C1 segment of cervical spinal cord (tissue), 14 donors: ENCODE measurements at regions not wholly inside any gene's neighbourhood (a gene's known extent, or its start where the extent isn't known, plus 50 kb on each side); places are given as distances from the start of the nearest gene placed in this dataset.
"Not testable (repeated sequence)": the region's sequence is repeated elsewhere in the genome, so short reads cannot be mapped to it uniquely, and the experiment has no call there.

Experiments used
- DNase-seq, 14 donors: peaks; one replicate each; lab custom pipeline; 2025; lab: John Stamatoyannopoulos, UW

DNA sequence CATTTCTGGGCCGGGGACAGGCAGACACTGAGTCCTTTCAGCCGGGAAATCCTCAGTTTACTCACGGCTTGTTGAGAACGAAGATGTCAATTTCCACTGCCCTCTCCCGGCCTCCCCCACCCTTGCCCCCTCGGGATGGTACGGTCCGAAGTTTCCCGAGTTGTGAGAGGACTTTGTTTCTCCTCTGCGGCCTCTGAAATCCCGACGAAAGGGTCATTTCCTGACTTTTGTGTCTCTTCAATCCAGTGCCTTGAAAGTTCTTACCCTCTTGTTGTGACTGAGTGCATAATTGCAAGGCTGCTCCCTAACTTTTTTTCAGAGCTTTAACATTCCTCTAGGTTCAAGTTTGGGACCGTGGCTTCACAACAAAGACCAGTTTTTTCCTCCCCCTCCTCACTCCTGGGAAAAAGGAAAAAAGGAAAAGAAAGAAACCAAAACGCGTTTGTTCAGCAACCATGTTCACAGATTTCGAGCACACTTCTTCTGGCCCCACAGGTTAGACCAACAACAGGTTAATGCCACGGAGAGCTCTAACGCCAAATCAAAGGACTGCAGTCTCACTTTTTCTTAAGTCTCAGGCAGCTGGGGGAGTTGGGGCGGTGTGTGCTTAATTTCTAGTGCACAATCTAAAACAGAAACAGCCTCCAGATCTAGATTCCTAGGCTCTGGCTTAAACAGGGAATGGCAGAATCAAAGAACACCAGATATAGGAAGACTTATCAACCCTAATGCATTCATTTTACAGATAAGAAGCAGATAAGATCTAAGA, 138.9 kb downstream of the TMCO5A start:
- DNase-seq, result peak in 6 of 14 donors; percentile 17 to 88 (median 49)

DNA sequence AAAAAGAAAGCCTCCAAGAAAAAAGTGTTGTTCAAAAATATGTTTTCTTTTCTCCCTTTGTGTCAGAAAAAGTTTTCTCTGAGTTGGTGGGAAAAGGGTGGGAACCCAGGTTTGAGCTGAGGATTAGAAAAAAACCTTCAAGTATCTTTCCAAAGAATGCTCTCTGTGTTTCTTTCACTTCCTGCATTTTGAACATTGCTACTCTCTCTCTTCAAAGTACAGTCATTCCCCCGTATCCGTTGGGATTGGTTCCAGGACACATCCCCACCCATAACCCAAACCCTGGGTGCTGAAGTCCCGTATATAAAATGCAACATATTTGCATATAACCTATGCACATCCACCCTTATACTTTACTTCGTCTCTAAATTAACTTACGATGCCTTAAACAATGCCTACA, 139.6 kb downstream of the TMCO5A start:
- peak in 1 of 14 donors; percentile 16 for DNase-seq

DNA sequence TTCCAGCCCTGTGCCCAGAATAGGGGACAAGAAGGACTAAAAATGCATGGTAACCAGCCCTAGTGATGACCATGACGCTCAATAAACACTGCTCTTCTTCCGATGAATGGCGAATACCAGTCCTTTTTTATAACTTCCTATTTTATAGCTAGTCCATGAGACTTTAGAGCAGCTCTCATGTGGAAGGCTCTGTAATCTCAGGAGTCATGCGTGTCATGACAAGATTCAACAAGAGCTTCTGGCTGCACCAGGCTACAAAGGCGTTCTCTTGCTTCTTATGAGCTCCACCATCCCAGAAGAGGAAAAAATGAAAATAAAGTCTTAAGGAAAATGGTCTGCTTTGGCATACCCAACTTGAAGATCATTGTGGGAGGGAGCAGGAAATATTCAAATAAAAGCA, 141.0 kb downstream of the TMCO5A start:
- DNase-seq, result no peak

DNA sequence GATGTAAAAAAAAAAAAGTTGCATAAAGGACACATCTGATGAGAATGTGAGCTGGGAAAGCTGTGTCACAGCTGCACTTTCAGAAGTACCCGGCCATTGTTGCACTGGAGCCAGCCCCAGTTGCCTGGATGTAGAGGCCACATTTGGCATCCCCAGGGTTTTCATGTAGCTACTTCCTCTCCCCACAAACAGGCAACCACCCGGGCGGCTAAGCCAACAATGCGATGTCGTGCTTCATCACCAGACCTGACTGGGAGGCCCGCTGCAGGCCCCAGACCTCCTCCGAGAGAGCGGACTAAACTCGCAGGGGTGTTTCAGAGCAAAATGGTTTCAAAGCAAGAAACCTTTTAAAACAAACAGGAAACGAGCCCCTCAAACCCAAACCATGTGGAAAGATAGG, 142.3 kb downstream of the TMCO5A start:
- DNase-seq, result peak in 5 of 14 donors; percentile 5 to 32 (median 17)

DNA sequence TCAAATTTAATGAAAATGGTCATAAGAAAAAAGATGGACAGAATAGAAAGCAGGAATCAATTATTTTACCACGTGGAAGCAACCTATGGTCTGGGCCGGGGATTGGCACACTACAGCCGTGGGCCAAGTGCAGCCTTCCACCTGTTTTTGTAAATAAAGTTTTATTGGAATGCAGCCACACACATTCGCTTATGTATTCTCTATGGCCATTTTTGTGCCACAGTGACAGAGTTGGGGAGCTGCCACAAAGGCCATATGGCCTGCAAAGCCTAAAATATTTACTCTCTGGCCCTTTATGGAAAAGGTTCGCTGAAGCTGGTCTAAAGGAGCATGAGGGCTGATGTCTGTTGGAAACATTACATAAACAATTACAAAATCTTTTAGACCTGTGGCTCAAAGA, 144.8 kb downstream of the TMCO5A start:
- peak in 1 of 14 donors; percentile 36 for DNase-seq

DNA sequence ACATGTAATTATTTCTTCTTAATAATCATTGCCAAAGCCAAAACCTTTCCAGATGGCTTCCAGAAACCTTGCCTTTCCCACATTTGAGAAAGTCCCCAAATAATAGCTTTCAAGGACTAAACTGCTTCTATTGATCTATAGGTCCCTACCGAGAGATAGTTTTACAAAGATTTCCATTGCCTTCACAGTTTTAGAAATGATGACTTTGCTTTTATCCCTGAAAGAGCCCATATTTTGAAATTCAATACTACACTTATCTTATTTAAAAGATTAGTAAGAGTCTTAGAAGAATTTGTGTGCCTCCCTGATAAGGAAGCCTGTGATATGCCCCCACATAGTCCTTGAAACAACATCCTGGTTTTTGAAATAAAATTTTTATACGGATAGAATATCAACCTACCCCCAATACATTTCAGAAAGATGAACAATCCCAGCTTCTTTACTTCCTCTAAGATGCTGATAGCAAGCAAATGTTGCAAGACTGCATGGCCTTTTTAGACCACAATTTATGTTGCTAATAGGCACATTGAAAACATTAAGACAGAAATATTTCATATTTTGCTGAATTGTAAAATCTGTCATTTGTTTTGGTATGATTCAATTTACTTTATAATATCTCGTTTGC, 146.3 kb downstream of the TMCO5A start:
- DNase-seq, result no peak

DNA sequence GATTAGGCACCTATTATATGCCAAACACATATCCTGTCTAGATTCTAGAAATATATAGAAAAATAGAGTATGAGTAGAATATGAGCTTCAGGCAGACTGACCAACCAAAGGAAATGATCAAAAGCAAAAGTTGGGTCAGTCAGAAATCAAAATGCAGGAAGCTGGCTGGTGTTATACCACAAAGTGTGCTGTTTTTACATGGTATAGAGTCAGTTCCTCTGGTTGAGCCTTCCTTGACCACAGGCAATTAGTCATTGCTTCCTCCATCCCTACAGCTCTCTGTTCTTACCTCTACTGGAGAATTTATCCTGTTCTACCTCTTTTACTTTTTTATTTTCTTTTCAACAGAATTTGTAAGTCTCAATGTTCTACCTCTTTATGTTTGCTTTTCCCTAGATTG, 149.8 kb downstream of the TMCO5A start:
- DNase-seq, result no peak

DNA sequence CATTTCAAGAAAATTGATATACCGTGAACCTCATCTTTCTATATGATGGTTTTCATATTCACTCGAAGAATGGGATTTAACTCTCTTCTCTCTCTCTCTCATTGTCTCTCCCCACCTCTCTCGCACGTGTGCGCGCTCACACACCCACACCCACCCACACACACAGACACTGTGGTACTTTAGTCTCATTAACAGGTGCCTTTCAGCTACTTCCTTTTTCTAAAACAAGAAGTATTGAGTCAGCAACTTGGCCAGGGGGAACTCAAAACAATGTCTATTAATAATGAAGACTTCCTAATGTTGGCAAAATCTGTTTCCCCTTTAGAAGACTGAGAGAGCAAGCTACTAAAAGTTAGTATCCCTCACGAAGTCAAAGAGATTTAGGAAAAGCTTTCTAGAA, 150.7 kb downstream of the TMCO5A start:
- no peak for DNase-seq

DNA sequence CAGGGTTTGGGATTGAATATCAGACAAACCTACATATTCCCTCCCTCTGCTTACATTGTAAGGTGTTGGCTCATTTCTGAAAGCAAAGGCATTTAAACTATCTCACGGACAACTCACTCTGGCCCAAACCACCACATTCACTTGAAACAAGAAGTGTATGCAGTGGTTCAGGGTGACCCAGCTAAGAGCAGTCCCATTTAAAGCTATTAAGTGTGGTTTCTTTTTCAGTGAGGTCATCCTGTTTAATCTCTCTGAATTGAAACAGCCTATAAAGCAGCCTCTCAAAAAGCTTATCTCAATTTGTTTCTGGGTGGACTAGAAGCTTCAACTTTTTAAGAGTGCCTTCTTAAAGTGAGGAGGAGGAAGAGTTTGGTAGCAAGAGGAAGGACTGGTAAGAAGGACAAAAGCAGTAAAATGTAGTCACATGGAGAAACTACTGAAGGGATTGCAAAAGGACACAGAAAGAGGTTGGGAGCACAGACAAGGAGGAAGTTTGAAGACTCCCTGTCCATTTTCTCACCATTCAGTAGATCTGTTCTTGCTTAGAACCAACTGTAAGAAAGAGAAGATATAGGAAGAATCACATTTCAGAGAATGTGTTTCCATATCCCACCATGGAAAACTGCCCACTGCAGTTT, 151.6 kb downstream of the TMCO5A start:
- no peak for DNase-seq

DNA sequence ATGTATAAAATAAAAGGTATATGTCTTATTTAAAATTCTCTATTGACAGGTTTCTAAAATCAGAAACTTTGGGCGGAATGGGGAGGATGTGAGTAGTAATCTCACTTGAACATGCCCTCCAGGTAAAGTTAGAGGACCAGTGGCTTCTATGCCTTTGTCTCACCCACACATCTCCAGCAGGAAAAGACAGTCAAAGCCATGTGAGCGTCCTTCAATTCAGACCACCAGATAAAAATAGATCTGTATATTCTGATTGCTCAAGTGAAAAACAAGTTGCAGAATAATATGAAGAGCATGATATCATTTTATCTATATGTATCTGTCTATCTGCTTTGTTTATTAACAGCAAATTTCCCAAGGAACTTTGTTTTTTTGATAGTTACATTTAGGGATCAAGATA, 152.2 kb downstream of the TMCO5A start:
- DNase-seq, result no peak

DNA sequence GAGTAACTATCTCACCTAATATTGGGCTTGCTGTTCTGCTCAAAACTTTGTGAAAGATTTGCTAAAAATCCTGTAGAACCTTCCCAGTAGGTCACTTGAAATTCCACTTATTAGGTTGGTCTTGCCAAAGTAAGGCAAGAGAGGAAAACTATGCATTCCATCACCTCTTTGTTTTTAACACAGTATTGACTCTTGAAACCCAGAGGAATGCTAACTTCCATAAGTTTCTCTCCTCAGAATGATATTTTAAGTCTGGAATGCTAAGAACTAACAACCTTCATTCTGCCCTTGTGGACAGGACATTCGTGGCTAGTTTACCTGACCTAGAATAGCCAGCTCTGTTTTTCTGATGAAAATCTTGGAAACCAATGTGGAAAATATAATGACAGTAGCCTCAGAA, 154.5 kb downstream of the TMCO5A start:
- DNase-seq, result no peak

DNA sequence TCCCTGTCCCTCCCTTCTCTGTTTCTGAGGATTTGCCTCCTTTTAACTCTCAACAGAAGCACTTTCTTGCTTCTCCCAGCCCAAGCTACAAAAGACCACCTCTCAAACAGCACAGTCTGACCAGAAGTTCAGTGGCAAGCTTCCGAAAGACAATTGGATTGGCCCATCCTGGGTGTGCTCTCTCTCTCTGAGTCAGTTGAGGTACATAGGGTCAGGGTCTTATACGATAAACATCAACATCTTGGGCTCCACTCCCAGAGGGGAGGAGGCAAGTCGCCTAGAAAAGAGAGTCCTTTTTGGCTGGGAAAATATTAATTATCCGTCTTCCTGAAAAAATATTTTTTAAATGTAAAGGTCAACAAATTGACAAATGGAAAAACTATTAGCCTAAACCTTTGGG, 155.8 kb downstream of the TMCO5A start:
- DNase-seq, result no peak

DNA sequence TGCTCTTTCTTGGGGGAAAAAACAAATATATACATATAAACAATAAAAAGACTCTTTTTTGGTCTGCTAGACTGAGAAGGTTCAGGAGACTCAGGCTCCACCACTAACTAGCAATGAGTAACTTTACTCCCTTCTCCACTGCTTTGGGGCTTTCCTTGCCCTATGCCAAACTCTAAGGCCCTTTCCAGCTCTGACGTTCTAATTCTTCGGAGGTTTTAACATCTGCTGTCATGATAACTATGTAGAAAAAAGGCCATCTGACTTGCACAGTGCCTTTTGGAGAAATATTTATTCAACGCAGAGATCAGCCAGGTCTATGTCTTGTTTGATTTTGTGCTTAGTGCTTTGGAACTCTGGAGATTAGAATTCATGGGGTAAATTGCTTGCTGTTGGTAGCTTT, 156.2 kb downstream of the TMCO5A start:
- no peak for DNase-seq

DNA sequence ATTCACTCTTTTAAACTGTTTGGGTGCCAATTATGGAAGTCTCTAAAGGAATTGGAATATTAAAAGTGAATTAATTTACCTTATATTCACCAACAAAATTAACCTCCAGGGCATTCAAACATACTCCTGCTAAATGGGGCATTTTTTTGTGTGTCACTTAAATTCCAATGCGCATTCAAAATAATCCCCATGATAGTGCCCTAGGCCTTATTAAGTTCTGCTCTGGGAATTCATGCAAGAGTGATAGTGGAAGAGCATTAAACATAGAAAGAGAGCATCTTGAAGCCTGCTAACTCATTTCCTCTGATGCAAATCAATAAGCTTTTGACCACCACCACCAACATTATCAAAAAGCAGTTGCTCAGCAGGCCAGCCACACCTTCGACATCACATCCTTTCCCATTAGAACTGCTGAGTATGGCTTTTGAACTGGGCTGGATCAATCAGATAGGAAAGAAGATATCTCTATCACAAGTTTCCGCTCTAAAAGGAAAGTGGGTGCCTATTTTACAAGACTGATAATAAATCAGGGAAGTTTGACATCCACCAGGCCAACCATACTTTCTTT, 156.7 kb downstream of the TMCO5A start:
- no peak for DNase-seq

DNA sequence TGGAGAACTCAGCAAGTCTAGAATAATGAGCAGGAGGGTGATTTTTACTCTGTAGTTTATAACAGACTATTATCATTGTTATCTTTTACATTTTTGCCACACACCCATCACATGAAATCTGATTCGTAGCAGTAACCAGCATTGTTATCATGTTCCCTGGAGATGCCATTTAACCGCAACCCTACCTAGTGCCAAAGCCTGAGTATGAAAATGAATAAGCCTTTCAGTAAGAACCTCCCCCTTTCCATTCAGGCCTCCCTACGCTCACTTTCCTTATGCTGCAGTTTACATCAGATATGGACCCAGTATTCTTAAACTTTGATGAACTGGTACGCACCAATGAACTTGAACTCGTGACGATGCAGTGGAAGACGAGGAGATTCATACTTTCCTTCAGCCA, 158.7 kb upstream of the SPRED1 start:
- DNase-seq, result no peak

DNA sequence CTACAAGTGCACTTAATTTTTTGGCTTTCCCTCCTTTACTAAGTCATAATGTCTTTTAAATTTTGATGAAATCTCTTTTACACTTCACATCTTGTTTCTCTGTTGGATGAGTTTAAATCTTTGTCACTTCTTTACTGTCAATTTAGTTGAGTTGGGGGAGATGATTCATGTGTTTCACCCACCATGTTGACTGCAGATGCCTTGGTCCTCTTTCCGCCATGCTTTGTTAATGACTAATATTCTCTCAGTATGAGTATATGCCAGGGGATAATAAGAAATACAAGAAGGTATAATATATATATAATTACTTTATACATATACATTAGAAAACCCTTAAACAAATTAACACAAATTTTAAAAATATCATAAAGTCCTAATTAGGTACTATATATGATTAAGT, 149.7 kb upstream of the SPRED1 start:
- DNase-seq, result no peak

DNA sequence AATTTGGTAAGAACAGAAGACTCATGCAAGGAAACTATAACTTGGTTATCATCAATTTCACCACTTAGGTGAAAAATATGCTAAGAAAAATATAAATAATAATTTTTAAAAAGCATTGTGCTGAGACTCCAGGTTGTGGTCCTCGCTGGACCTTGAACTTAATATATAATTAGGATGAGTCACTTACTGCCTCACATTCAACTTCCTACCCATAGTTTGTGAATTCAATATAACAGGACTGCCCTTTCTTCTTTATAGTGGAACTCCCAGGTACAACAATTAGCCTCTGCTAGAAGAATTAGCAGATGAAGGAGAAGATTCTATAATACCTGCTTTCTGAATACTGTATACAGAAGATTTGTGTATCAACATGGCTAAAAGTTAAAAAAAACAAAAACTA, 149.1 kb upstream of the SPRED1 start:
- no peak for DNase-seq

DNA sequence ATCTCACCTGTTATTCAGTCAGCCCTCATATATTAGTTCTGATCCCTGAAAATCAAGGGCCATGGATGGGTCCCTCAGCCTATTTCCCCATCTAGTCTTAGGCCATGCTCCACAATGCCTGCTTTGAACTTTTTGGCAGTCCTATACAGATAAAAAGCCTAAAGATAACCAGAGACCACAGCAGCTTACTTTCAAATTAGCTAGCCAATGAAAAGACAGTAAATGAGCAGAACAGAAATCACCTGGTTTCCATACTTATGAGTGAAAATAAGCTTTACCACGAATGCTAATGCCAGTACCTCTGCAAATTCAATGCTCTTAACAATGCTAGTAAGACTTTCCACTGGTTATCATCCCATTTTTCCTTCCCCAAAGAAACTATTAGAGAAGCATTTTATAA, 141.6 kb upstream of the SPRED1 start:
- no peak for DNase-seq

DNA sequence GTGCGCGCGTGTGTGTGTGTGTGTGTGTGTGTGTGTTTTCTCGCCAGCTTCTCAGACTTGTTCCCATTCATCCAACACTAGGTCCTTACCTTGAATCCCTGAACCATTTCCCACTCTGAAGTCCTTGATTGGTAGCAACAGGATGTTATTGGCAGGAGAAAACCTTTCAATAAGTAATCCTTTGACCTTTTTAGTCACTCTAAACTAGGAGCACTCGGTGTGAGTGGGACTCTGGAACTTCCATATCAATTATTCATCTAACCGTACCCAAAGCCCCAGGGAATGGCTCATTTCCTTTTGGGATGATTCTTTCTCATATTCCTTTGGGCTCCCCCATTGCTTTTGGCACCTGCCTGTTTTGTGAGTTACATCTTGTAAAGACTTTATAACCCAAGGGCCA, 140.2 kb upstream of the SPRED1 start:
- DNase-seq, result no peak

DNA sequence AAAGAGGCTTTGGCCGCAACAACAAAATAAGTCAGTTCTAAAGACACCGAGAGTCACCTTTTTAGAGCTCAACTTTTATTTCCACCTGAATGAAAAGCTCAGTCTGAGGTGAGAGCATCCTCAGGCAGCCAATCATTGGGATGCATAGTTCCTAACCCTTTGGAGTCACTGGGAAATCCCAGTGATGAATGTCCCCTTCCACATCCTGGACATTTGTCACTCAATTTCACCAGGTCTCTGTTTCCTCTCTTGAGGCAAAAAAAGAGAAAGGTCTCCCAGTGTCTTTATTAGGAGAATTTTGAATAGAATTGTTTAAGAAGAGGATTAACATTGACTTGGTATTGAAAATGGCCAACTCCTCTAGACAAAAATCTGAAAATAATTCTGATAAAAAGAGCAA, 137.5 kb upstream of the SPRED1 start:
- DNase-seq, result no peak

DNA sequence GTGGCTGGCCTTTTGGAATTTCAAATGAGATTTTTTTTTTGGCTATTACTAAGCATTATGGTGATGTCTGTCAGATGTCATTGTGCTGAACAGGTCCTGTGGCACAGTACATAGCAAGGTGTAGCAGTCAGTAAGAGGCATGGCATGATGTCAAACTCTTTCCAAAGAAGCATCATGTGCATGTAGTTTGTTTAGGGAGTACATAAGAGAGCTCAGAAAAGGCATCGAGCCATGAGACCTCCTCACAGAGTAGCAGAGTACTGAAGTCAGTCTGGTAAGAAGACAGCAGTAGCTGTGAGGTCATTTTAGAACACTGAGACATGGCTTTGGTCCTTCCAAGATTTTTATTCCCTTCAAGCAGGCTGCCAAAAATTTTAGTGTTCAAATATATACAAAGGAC, 134.9 kb upstream of the SPRED1 start:
- no peak for DNase-seq

DNA sequence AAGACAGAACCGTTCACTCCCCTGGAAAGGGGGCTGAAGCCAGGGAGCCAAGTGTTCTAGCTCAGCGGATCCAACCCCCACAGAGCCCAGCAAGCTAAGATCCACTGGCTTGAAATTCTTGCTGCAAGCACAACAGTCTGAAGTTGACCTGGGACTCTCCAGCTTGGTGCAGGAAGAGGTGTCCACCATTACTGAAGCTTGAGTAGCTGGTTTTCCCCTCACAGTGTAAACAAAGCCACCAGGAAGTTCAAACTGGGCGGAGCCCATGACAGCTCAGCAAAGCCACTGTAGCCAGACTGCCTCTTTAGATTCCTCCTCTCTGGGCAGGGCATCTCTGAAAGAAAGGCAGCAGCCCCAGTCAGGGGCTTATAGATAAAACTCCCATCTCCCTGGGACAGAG, 132.8 kb upstream of the SPRED1 start:
- not testable (repeated sequence) for DNase-seq

DNA sequence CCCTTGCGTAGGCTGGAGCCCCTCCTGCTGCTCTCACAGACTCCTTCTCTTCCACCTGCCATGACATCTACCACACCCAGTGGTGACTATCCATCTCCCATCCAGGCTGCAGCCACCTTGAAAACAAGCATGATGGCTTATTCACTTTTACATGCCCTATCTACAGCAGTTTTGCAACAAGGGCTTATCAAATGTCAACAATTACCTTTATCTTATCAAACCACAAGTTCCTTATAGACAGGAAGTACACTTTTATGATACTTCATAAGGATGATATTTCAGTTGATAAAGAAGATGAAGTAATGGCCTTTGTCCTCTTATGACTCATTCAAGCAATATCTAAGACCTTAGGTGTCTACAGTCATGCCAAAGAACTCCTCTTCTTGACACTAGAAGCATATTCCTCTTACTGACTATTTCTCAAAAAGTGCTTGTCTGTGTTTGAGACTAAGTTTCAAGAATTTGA, 125.3 kb upstream of the SPRED1 start:
- no peak for DNase-seq
